Activated T-cell treated with anti-CD3 and anti-CD28 coated beads, Interleukin-2, amount 50 U/mL, for 4 hours (primary cell): ENCODE measurements at regions not wholly inside any gene's neighbourhood (a gene's known extent, or its start where the extent isn't known, plus 50 kb on each side); places are given as distances from the start of the nearest gene placed in this dataset.

Experiments used
- ATAC-seq, 2 donors: fragments of 200-7000 bp; cut with Tn5 transposase; one replicate each; pipeline ENCODE4 v1.10.0; 2021
- DNase-seq: peaks from one replicate; pipeline ENCODE4 v3.0.0-alpha.2; 2020
- H3K27me3 Mint-ChIP-seq: one replicate; pipeline ENCODE4 v1.8.0; 2021; ENCODE audit warnings: low read depth, mixed read lengths
- H3K36me3 Mint-ChIP-seq: one replicate; pipeline ENCODE4 v1.8.0; 2022; ENCODE audit warnings: mixed read lengths; ENCODE audit not compliant: insufficient read depth
- H3K4me1 Mint-ChIP-seq: one replicate; pipeline ENCODE4 v1.8.0; 2021; ENCODE audit warnings: low read depth, mixed read lengths
- H3K4me3 Mint-ChIP-seq: one replicate; pipeline ENCODE4 v1.8.0; 2021; ENCODE audit warnings: mild to moderate bottlenecking, moderate library complexity, mixed read lengths
- H3K9me3 Mint-ChIP-seq: one replicate; pipeline ENCODE4 v1.8.0; 2021; ENCODE audit warnings: mixed read lengths

- ATAC-seq: no peak
- DNase-seq: no peak
- H3K27me3 Mint-ChIP-seq: no peaks in the 10 kb centered on the region
- H3K4me1 Mint-ChIP-seq: no peaks in the 10 kb centered on the region
- peaks cover 3% of the 10 kb centered on the region for H3K9me3 Mint-ChIP-seq
- no peaks in the 10 kb centered on the region for H3K36me3 Mint-ChIP-seq
- no peak overlapping the region for H3K4me3 Mint-ChIP-seq
Observed at GRCh38 chr3:157785102-157785826, 282.0 kb upstream of the VEPH1 start.

GRCh38 chr3:157782236-157782635 is 279.0 kb upstream of the VEPH1 start:
- Mint-ChIP-seq H3K4me3 (no peak overlapping the region), H3K36me3 (no peaks in the 10 kb centered on the region), H3K9me3 (peaks cover 10% of the 10 kb centered on the region), H3K4me1 (no peaks in the 10 kb centered on the region), H3K27me3 (no peaks in the 10 kb centered on the region)
- ATAC-seq (no peak), DNase-seq (no peak)

- no peak overlapping the region for H3K4me3 Mint-ChIP-seq
- H3K27me3 Mint-ChIP-seq: no peaks in the 10 kb centered on the region
- DNase-seq (no peak), ATAC-seq (no peak)
- peaks cover 8% of the 10 kb centered on the region for H3K9me3 Mint-ChIP-seq
- no peaks in the 10 kb centered on the region for H3K4me1 Mint-ChIP-seq
- no peaks in the 10 kb centered on the region for H3K36me3 Mint-ChIP-seq
Observed at GRCh38 chr3:157776861-157777260, 273.6 kb upstream of the VEPH1 start.

- Mint-ChIP-seq H3K4me1 (no peaks in the 10 kb centered on the region), H3K4me3 (no peak overlapping the region), H3K9me3 (peaks cover 8% of the 10 kb centered on the region), H3K27me3 (no peaks in the 10 kb centered on the region), H3K36me3 (no peaks in the 10 kb centered on the region)
- no peak for DNase-seq
- ATAC-seq: no peak
Observed at GRCh38 chr3:157775446-157775845, 272.2 kb upstream of the VEPH1 start.

GRCh38 chr3:157769378-157769777 is 266.2 kb upstream of the VEPH1 start:
- Mint-ChIP-seq H3K36me3 (no peaks in the 10 kb centered on the region), H3K4me3 (no peak overlapping the region), H3K4me1 (no peaks in the 10 kb centered on the region), H3K27me3 (no peaks in the 10 kb centered on the region), H3K9me3 (peaks cover 3% of the 10 kb centered on the region)
- DNase-seq: no peak
- no peak for ATAC-seq

- no peak for DNase-seq
- no peaks in the 10 kb centered on the region for H3K27me3 Mint-ChIP-seq
- H3K9me3 Mint-ChIP-seq: peaks cover 7% of the 10 kb centered on the region
- no peak for ATAC-seq
- H3K36me3 Mint-ChIP-seq: no peaks in the 10 kb centered on the region
- H3K4me1 Mint-ChIP-seq: no peaks in the 10 kb centered on the region
- no peak overlapping the region for H3K4me3 Mint-ChIP-seq
Observed at GRCh38 chr3:157767607-157768006, 264.4 kb upstream of the VEPH1 start.

GRCh38 chr3:157763644-157764043 is 260.4 kb upstream of the VEPH1 start:
- DNase-seq (no peak), ATAC-seq (no peak)
- no peak overlapping the region for H3K4me3 Mint-ChIP-seq
- H3K9me3 Mint-ChIP-seq: peaks cover 7% of the 10 kb centered on the region
- no peaks in the 10 kb centered on the region for H3K4me1 Mint-ChIP-seq
- no peaks in the 10 kb centered on the region for H3K27me3 Mint-ChIP-seq
- H3K36me3 Mint-ChIP-seq: no peaks in the 10 kb centered on the region

- Mint-ChIP-seq H3K27me3 (no peaks in the 10 kb centered on the region), H3K9me3 (peaks cover 2% of the 10 kb centered on the region), H3K36me3 (no peaks in the 10 kb centered on the region), H3K4me3 (no peak overlapping the region), H3K4me1 (no peaks in the 10 kb centered on the region)
- ATAC-seq (no peak), DNase-seq (no peak)
Observed at GRCh38 chr3:157759311-157759710, 256.1 kb upstream of the VEPH1 start.

- H3K4me3 Mint-ChIP-seq: no peak overlapping the region
- no peaks in the 10 kb centered on the region for H3K27me3 Mint-ChIP-seq
- ATAC-seq (no peak), DNase-seq (no peak)
- H3K4me1 Mint-ChIP-seq: no peaks in the 10 kb centered on the region
- no peaks in the 10 kb centered on the region for H3K36me3 Mint-ChIP-seq
- no peaks in the 10 kb centered on the region for H3K9me3 Mint-ChIP-seq
Observed at GRCh38 chr3:157755233-157755632, 252.0 kb upstream of the VEPH1 start.

GRCh38 chr3:157754451-157754850 is 251.2 kb upstream of the VEPH1 start:
- no peaks in the 10 kb centered on the region for H3K4me1 Mint-ChIP-seq
- no peaks in the 10 kb centered on the region for H3K27me3 Mint-ChIP-seq
- DNase-seq (no peak), ATAC-seq (no peak)
- H3K36me3 Mint-ChIP-seq: no peaks in the 10 kb centered on the region
- no peak overlapping the region for H3K4me3 Mint-ChIP-seq
- H3K9me3 Mint-ChIP-seq: peaks cover 6% of the 10 kb centered on the region

GRCh38 chr3:157753787-157754136 is 250.5 kb upstream of the VEPH1 start:
- Mint-ChIP-seq H3K9me3 (peaks cover 6% of the 10 kb centered on the region), H3K36me3 (no peaks in the 10 kb centered on the region), H3K4me3 (no peak overlapping the region), H3K27me3 (no peaks in the 10 kb centered on the region), H3K4me1 (no peaks in the 10 kb centered on the region)
- ATAC-seq (no peak), DNase-seq (no peak)

- Mint-ChIP-seq H3K36me3 (no peaks in the 10 kb centered on the region), H3K4me3 (no peak overlapping the region), H3K9me3 (peaks cover 6% of the 10 kb centered on the region), H3K4me1 (no peaks in the 10 kb centered on the region), H3K27me3 (no peaks in the 10 kb centered on the region)
- DNase-seq: no peak
- no peak for ATAC-seq
Observed at GRCh38 chr3:157752956-157753786, 250.0 kb upstream of the VEPH1 start.

GRCh38 chr3:157752554-157752953 is 249.3 kb upstream of the VEPH1 start:
- Mint-ChIP-seq H3K4me1 (no peaks in the 10 kb centered on the region), H3K36me3 (no peaks in the 10 kb centered on the region), H3K9me3 (peaks cover 6% of the 10 kb centered on the region), H3K27me3 (no peaks in the 10 kb centered on the region), H3K4me3 (no peak overlapping the region)
- DNase-seq: no peak
- ATAC-seq: no peak

- Mint-ChIP-seq H3K4me3 (no peak overlapping the region), H3K36me3 (no peaks in the 10 kb centered on the region), H3K27me3 (no peaks in the 10 kb centered on the region), H3K4me1 (no peaks in the 10 kb centered on the region), H3K9me3 (peaks cover 6% of the 10 kb centered on the region)
- no peak for DNase-seq
- no peak for ATAC-seq
Observed at GRCh38 chr3:157751386-157751785, 248.2 kb upstream of the VEPH1 start.

GRCh38 chr3:157746391-157746790 is 243.2 kb upstream of the VEPH1 start:
- no peaks in the 10 kb centered on the region for H3K27me3 Mint-ChIP-seq
- H3K9me3 Mint-ChIP-seq: peaks cover 6% of the 10 kb centered on the region
- DNase-seq (no peak), ATAC-seq (no peak)
- H3K4me1 Mint-ChIP-seq: no peaks in the 10 kb centered on the region
- H3K4me3 Mint-ChIP-seq: no peak overlapping the region
- no peaks in the 10 kb centered on the region for H3K36me3 Mint-ChIP-seq
